ENCODE measurements at regions not wholly inside any gene's neighbourhood (a gene's known extent, or its start where the extent isn't known, plus 50 kb on each side); places are given as distances from the start of the nearest gene placed in this dataset.

GRCh38 chr2:128452024-128452411, 133.3 kb upstream of the HS6ST1 start:
- TF ChIP-seq CTCF (optimal IDR thresholded peaks at IDR 0.05 in 1 of 3, IDR thresholded peaks at IDR 0.05 in 1 of 3, conservative IDR thresholded peaks at IDR 0.05 in 1 of 3; ENCODE audit: extremely low read depth in 1 of 3, insufficient read depth in 2 of 3, low read length in 3 of 3) (no peak), EZH2 (IDR thresholded peaks at IDR 0.05; ENCODE audit: low read length) (no peak)
